IPS-15b (cell line): ENCODE measurements at regions not wholly inside any gene's neighbourhood (a gene's known extent, or its start where the extent isn't known, plus 50 kb on each side); places are given as distances from the start of the nearest gene placed in this dataset.

Source experiments
- H3K27me3 ChIP-seq: one replicate; pipeline ENCODE4 v1.6.1; 2013; ENCODE audit warnings: low read length; ENCODE audit not compliant: control insufficient read depth, insufficient read depth
- H3K36me3 ChIP-seq: one replicate; pipeline ENCODE4 v1.6.1; 2013; ENCODE audit warnings: low read length; ENCODE audit not compliant: control insufficient read depth, insufficient read depth
- H3K4me1 ChIP-seq: one replicate; pipeline ENCODE4 v1.6.1; 2013; ENCODE audit warnings: mild to moderate bottlenecking, low read length; ENCODE audit not compliant: control insufficient read depth, insufficient read depth
- H3K4me3 ChIP-seq: one replicate; pipeline ENCODE4 v1.5.1; 2013; ENCODE audit warnings: low read depth, low read length
- H3K9ac ChIP-seq: one replicate; pipeline ENCODE4 v1.6.1; 2013; ENCODE audit warnings: low read depth, mild to moderate bottlenecking, low read length
- H3K9me3 ChIP-seq: one replicate; pipeline ENCODE4 v1.6.1; 2013; ENCODE audit warnings: mild to moderate bottlenecking, low read length; ENCODE audit not compliant: control insufficient read depth, insufficient read depth

DNA sequence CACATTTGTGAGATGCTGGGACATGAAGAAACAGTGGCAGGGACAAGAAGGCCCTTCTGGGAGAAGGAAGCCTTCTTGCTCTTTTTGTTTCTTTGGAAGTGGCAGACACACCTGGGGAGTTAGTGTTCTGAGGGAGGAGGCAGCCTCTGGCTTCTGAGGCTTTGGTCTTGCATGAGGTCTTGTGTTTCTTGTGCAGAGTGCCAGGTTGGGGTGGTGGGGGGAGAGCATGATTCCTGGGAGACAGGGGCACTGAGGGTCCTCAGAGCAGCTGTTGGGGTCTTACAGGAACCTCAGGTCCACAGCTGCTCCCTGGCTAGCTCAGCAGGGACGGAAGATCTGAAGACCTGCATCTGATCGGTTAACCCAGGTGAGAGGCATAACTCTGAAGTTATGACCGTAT, 167.5 kb upstream of the ZNF536 start:
- Histone ChIP-seq H3K4me1 (no peaks in the 10 kb centered on the region), H3K9me3 (no peaks in the 10 kb centered on the region), H3K9ac (no peak overlapping the region), H3K4me3 (no peak overlapping the region), H3K36me3 (no peaks in the 10 kb centered on the region), H3K27me3 (no peaks in the 10 kb centered on the region)

DNA sequence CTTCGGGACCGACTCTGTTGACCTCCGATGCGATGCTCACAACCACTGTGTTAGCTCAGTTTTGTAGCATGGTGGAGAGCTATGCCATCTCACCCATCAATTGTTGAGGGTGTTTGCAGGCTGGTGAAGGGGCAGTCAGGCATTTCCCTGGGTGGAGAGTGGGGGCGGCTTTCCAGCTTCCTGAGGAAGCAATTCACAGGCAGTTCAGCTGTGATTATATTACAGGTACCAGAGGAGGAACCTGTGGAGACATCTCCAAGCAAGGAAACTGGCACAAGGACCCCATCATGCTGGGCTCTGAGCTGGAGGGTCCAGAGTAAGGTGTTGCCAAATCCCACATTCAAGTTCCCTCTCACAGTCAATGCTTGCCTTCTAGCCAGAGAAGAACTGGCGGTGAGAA, 166.0 kb upstream of the ZNF536 start:
- Histone ChIP-seq H3K9me3 (no peaks in the 10 kb centered on the region), H3K9ac (no peak overlapping the region), H3K4me3 (no peak overlapping the region), H3K4me1 (no peaks in the 10 kb centered on the region), H3K36me3 (no peaks in the 10 kb centered on the region), H3K27me3 (no peaks in the 10 kb centered on the region)

DNA sequence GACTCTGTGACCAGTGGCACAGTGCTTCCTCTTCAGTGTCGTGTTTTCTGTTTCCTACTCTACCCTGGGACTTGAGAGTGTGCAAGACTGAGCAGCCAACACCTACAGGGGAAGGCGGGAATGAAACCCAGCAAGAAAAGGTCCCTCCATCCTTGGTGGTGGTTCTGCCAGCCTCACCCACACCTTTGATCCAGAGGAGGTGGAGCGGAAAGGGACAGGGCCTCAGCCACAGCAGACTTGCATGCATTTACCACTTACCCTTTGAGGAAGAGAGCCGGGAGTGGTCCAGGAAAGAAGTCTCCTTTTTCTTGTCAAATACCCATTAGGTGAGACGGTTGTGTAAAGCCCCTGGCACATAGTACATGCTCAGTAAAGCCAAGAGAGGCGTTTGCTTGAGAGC, 164.8 kb upstream of the ZNF536 start:
- Histone ChIP-seq H3K4me3 (no peak overlapping the region), H3K4me1 (no peaks in the 10 kb centered on the region), H3K9me3 (no peaks in the 10 kb centered on the region), H3K27me3 (no peaks in the 10 kb centered on the region), H3K9ac (no peak overlapping the region), H3K36me3 (no peaks in the 10 kb centered on the region)

DNA sequence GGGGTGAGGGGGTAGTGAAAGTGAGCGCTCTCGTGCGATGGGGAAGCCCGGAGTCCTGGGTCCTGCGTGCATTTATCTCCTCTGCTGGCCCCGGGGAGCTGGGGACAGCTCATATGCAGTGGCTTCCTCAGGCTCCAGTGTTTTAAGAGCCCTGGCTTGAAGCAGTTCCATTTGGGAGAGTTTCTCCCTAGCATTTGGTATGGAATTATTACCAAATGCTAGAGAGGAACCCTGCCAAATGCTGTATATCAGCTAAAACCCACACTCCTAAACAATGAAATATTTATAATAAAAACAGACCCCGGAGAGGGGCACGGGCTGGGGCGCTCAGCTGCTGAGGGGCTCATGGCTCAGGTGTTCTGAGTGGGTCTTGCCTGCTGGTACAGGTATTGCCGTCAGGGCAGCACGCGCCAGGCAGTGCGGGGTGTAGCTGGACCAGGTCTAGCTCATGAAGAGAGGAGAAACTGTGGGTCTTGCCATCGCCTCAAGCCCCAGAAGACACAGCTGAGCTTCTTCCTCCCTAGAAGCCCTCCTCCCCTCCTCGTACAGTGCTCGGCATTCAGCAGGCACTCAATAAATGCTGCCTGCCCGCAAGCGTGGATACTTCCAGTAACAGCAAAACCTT, 163.6 kb upstream of the ZNF536 start:
- Histone ChIP-seq H3K9ac (no peak overlapping the region), H3K27me3 (no peaks in the 10 kb centered on the region), H3K36me3 (no peaks in the 10 kb centered on the region), H3K9me3 (no peaks in the 10 kb centered on the region), H3K4me3 (no peak overlapping the region), H3K4me1 (no peaks in the 10 kb centered on the region)

DNA sequence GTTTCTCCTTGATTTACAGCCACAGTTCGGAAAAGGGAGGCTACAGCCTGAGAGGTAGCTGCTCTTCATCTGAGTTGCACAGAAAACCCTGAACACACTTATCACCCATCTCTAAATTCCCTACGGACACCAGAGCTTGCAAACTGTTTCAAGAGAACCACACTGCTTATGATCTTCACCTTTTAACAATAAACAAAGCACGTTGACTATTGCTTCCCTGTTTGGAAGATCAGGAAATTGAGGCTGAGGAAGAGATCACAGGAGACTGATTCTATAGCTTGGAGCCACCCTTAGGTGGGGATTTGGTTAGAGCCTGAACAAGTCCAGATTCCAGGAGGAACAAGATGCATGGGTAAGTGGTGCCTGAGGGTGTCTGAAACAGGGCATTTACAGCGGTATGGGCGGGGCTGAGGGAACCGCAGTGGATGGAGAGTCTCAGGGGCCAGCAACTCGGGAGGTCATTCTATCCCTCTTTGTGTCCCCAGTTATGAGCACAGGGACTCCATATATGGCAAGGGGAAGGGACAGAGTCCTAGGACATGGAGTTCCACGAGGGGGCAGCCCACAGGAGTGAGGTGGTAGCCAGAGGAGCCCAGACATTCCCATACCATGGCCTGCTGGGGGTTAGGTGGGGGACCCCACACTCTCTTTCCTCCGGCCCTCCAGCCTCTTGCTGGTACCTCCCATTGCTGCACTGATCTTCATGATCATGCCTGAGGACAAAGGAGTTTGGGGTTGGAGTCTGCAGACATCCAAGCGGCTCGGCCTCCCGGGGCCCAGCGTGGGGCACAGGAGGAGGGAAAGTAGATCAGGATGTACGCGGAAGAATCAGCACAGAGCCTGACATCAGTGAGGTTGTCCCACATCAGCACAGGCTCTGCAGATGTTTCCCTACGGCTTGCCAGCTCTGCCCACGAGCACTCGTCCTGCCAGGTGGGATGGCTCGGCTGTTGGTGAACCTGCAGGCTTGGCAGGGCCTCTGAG, 162.3 kb upstream of the ZNF536 start:
- Histone ChIP-seq H3K27me3 (no peaks in the 10 kb centered on the region), H3K4me1 (no peaks in the 10 kb centered on the region), H3K9ac (no peak overlapping the region), H3K9me3 (no peaks in the 10 kb centered on the region), H3K36me3 (no peaks in the 10 kb centered on the region), H3K4me3 (no peak overlapping the region)

GRCh38 chr19:30212574-30212973, 159.6 kb upstream of the ZNF536 start:
- H3K4me1 ChIP-seq, result no peaks in the 10 kb centered on the region
- H3K9me3 ChIP-seq, result no peaks in the 10 kb centered on the region
- no peaks in the 10 kb centered on the region for H3K27me3 ChIP-seq
- H3K36me3 ChIP-seq, result no peaks in the 10 kb centered on the region
- H3K4me3 ChIP-seq, result no peak overlapping the region
- no peak overlapping the region for H3K9ac ChIP-seq

DNA sequence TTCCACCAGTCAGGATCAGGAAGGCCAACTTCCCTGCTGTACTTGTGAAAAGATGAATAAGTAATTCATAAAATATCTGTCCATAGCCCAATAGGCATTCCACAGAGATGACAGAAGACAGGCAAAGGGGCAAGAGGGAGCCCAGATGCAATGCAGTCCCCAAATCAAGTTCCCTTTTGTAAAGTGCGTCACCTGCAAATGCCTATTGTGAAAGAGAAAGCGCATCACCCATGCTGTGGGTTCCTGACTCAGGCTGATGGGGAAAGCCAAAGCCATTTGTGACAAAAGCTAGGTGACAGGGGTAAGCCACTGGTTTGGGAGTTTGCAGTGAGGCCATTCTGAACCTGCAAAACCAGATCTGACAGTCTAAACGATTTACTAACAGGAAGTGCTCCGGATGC, 157.5 kb upstream of the ZNF536 start:
- no peaks in the 10 kb centered on the region for H3K4me1 ChIP-seq
- no peaks in the 10 kb centered on the region for H3K27me3 ChIP-seq
- no peak overlapping the region for H3K9ac ChIP-seq
- no peak overlapping the region for H3K4me3 ChIP-seq
- no peaks in the 10 kb centered on the region for H3K36me3 ChIP-seq
- H3K9me3 ChIP-seq, result no peaks in the 10 kb centered on the region

GRCh38 chr19:30215248-30215647, 156.9 kb upstream of the ZNF536 start:
- no peaks in the 10 kb centered on the region for H3K36me3 ChIP-seq

GRCh38 chr19:30216453-30216852, 155.7 kb upstream of the ZNF536 start:
- H3K27me3 ChIP-seq, result peaks cover 6% of the 10 kb centered on the region
- no peaks in the 10 kb centered on the region for H3K9me3 ChIP-seq
- H3K4me3 ChIP-seq, result no peak overlapping the region
- H3K9ac ChIP-seq, result no peak overlapping the region
- H3K36me3 ChIP-seq, result no peaks in the 10 kb centered on the region
- H3K4me1 ChIP-seq, result no peaks in the 10 kb centered on the region

More at GRCh38 chr19:30215248-30215647, 156.9 kb upstream of the ZNF536 start:
- Histone ChIP-seq H3K9me3 (no peaks in the 10 kb centered on the region), H3K4me3 (no peak overlapping the region), H3K4me1 (no peaks in the 10 kb centered on the region), H3K9ac (no peak overlapping the region), H3K27me3 (peaks cover 3% of the 10 kb centered on the region)

DNA sequence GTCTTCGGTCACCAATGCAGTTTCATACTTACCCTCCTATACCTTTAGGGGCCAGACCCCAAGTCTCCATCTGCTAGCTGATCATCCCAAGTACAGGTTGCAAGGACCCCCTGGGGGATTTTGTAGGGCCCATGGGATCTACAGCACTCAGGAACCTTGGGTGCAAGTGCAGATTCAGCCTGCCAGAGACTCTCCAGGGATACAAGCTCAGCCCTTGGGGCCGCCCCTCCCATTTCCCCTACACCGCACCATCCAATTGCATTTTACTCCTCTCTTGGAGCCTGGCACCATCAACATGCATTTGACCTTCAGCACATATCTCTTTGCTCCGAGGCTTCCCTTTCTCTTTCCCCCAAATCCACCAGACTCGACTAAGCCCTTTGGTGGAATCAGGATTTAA, 154.7 kb upstream of the ZNF536 start:
- Histone ChIP-seq H3K9me3 (no peaks in the 10 kb centered on the region), H3K36me3 (no peaks in the 10 kb centered on the region), H3K4me1 (no peaks in the 10 kb centered on the region), H3K9ac (no peak overlapping the region), H3K27me3 (peaks cover 14% of the 10 kb centered on the region), H3K4me3 (no peak overlapping the region)

- H3K4me3 ChIP-seq, result no peak overlapping the region
- H3K9me3 ChIP-seq, result no peaks in the 10 kb centered on the region
- H3K36me3 ChIP-seq, result no peaks in the 10 kb centered on the region
- peaks cover 10% of the 10 kb centered on the region for H3K4me1 ChIP-seq
- no peak overlapping the region for H3K9ac ChIP-seq
- H3K27me3 ChIP-seq, result peaks cover 37% of the 10 kb centered on the region
These were observed 152.5 kb upstream of the ZNF536 start for GRCh38 chr19:30219702-30220101.

DNA sequence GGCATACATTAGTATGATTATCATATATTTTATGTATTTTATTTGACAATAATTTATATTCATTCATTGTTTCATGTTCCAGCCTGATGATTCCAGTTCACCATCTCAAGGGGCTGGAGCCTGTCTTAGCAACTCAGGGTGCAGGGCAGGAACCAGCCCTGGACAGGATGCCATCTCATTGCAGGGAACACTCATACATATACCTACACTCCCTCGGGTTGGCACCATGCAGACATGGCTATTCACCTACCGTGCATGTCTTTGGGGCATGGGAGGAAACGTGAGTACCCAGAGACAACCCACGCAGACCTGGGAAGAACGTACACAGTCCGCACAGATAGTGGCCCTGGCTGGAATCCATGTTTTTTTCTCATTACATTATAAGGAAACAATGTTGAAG, 151.0 kb upstream of the ZNF536 start:
- Histone ChIP-seq H3K27me3 (peaks cover 45% of the 10 kb centered on the region), H3K9ac (no peak overlapping the region), H3K9me3 (no peaks in the 10 kb centered on the region), H3K36me3 (no peaks in the 10 kb centered on the region), H3K4me3 (no peak overlapping the region), H3K4me1 (peaks cover 15% of the 10 kb centered on the region)
